HG02610 (cell line): ENCODE measurements at regions not wholly inside any gene's neighbourhood (a gene's known extent, or its start where the extent isn't known, plus 50 kb on each side); places are given as distances from the start of the nearest gene placed in this dataset.
"Not testable (repeated sequence)": the region's sequence is repeated elsewhere in the genome, so short reads cannot be mapped to it uniquely, and the experiment has no call there.

ENCODE experiments used
- ATAC-seq: cut with Tn5 transposase; IDR thresholded peaks from one replicate; pipeline ENCODE4 v1.9.1; 2021; ENCODE audit warnings: mild to moderate bottlenecking, moderate library complexity; ENCODE audit not compliant: unreplicated experiment

- not testable (repeated sequence) for ATAC-seq
These were observed 81.1 kb downstream of the THSD1 start for GRCh38 chr13:52324831-52325230.

DNA sequence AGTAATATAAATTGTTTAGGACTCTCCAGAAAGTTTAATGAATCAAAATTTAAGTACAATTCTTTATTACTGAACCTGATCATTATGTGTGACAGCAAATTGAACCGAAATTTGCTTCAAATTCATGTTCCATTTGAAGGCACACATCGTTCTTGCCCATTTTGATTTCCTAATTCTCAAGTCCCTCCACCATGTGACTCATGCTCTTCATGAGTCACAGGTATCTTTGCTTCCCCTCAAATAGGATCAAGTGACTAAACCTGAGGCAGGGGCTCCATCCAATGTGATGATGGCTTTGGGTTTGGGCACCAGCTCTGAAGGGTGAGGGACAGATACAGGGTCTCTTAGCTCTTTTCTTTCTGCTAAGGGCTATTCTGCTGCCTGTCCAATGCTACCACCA is 86.1 kb downstream of the THSD1 start:
- no peak for ATAC-seq

GRCh38 chr13:52309833-52310232 is 96.1 kb downstream of the THSD1 start:
- not testable (repeated sequence) for ATAC-seq

DNA sequence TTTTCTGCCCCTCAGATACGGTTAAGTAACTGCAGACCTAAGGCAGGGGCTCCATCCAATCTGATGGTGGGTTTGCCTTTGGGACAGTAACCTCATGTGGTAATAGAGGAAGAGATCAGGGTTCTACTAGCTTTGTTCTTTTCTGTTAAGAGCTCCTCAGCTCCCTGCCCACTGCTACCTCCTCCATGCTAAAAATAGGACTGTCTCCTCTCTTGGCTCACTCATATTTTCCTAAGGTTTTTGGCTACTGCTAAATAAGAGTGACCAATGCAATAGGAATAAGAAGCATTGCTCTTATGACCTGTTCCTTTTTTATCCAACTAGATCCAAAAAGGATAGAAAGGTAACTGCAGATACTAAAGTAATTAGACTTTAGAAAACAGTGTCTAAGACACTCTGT is 99.6 kb downstream of the THSD1 start:
- ATAC-seq, result not testable (repeated sequence)

GRCh38 chr13:52303098-52303497 is 102.9 kb downstream of the THSD1 start:
- ATAC-seq, result not testable (repeated sequence)

DNA sequence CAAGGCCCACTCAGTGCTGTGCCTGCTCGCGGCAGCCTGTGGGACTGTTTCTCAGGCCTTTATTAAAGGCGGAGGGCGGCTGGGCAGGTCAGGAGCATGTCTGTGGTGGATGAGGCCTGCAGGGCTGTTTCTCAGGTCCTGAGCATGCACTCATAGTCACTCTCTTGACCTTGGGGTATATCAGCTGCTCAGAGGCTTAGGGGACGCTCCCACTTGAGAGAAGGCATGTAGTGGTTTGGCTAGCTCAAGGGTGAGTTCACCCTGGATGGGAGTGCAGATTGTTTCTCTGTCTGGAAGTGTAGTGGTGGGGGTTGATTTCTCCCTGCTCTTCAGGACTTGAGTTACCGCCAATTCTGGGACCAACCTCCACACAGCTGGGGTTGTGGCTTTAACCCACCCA is 103.3 kb downstream of the THSD1 start:
- ATAC-seq, result not testable (repeated sequence)

GRCh38 chr13:52301810-52302400 is 104.1 kb downstream of the THSD1 start:
- ATAC-seq, result not testable (repeated sequence)

GRCh38 chr13:52298079-52298661 is 107.8 kb downstream of the THSD1 start:
- not testable (repeated sequence) for ATAC-seq

GRCh38 chr13:52288891-52289290 is 117.1 kb downstream of the THSD1 start:
- not testable (repeated sequence) for ATAC-seq

DNA sequence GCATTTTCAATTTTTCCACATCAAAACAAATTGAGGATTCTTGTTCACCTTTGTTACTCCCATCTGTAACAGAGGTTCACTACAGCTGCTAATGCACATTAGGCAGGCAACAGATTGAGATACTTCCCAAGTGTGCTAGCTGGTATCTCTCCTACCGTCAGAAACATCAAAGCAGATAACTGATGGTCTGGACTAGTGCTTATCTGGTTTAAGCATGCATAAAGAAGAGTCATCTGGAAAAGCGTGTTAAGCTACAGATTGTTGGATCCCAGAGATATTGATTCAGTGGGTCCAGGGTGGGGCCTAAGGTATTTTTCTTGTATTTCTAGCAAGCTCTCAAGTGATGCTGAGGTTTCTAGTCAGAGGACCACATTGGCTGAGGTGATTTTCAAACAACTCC is 122.0 kb upstream of the NEK3 start:
- not testable (repeated sequence) for ATAC-seq

- ATAC-seq, result not testable (repeated sequence)
These were observed 120.0 kb upstream of the NEK3 start for GRCh38 chr13:52279408-52279807.

DNA sequence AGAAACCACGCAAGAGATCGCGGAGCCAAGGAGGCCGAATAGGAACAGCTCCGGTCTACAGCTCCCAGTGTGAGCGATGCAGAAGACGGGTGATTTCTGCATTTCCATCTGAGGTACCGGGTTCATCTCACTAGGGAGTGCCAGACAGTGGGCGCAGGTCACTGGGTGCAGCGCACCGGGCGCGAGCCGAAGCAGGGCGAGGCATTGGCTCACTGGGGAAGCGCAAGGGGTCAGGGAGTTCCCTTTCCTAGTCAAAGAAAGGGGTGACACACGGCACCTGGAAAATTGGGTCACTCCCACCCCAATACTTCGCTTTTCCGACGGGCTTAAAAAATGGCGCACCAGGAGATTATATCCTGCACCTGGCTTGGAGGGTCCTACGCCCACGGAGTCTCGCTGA is 94.9 kb upstream of the NEK3 start:
- not testable (repeated sequence) for ATAC-seq

- ATAC-seq, result peak; percentile 80
These were observed 81.4 kb upstream of the NEK3 start for GRCh38 chr13:52240752-52241151.

- peak; percentile 79 for ATAC-seq
These were observed 76.7 kb upstream of the NEK3 start for GRCh38 chr13:52235900-52236595.

DNA sequence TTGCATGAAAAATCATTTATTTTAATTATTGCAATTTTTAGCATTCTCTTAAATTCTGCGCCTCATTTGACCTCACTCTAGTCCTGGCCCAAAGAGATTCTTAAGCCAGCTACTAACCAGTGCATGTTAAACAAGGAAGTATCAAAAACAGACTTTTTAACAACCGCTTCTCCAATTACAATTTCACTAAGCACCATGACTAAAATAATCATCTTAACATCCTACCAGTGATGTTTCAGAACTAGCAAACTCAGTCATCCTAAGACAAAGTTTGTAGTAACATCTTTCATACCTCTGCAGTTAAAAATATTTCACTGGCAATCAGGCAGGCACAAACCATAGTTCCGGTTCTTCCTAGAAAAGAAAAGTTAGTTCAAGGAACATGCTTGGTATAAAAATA is 75.5 kb upstream of the NEK3 start:
- ATAC-seq, result not testable (repeated sequence)

GRCh38 chr13:52223063-52223462 is 63.7 kb upstream of the NEK3 start:
- not testable (repeated sequence) for ATAC-seq

GRCh38 chr13:52213920-52214319 is 54.5 kb upstream of the NEK3 start:
- not testable (repeated sequence) for ATAC-seq

- ATAC-seq, result not testable (repeated sequence)
These were observed 53.5 kb upstream of the NEK3 start for GRCh38 chr13:52212886-52213285.

DNA sequence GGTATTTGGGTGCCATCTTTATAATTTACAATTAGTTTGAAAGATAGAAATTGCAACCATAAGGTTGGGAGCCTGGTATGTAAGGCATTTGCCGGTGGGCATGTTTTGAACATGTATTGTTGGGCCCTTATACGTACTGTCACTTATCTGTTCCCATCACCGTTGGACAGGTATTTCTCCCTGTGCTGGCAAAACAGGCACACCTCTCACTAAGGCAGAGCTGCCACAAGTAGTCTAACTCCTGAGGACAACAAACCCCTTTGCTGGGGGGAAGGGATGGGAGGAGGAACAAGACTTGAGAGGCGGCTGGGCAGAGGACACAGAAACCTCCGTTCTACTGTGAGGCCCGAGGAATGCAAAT is 52.0 kb upstream of the NEK3 start:
- not testable (repeated sequence) for ATAC-seq

- not testable (repeated sequence) for ATAC-seq
These were observed 51.4 kb upstream of the NEK3 start for GRCh38 chr13:52210564-52211415.
